ENCODE measurements at regions not wholly inside any gene's neighbourhood (a gene's known extent, or its start where the extent isn't known, plus 50 kb on each side); places are given as distances from the start of the nearest gene placed in this dataset.
"Not testable (repeated sequence)": the region's sequence is repeated elsewhere in the genome, so short reads cannot be mapped to it uniquely, and the experiment has no call there.

GRCh38 chr5:99060306-99061261, 131.8 kb upstream of the CHD1 start:
- DNase-seq (ENCODE audit: low read depth), result peak; percentile 84

GRCh38 chr5:99059685-99060084, 130.9 kb upstream of the CHD1 start:
- DNase-seq (ENCODE audit: low read depth), result no peak

- DNase-seq (ENCODE audit: low read depth), result no peak
These were observed 129.7 kb upstream of the CHD1 start for GRCh38 chr5:99058466-99058865.

- DNase-seq (ENCODE audit: low read depth), result no peak
These were observed 126.2 kb upstream of the CHD1 start for GRCh38 chr5:99054972-99055371.

GRCh38 chr5:99045871-99046270, 117.1 kb upstream of the CHD1 start:
- no peak for DNase-seq (ENCODE audit: low read depth)

- DNase-seq (ENCODE audit: low read depth), result not testable (repeated sequence)
These were observed 114.5 kb upstream of the CHD1 start for GRCh38 chr5:99043257-99043656.

- peak; percentile 35 for DNase-seq (ENCODE audit: low read depth)
These were observed 108.9 kb upstream of the CHD1 start for GRCh38 chr5:99037668-99038067.

GRCh38 chr5:99035942-99036341, 107.1 kb upstream of the CHD1 start:
- no peak for DNase-seq (ENCODE audit: low read depth)

- no peak for DNase-seq (ENCODE audit: low read depth)
These were observed 105.5 kb upstream of the CHD1 start for GRCh38 chr5:99034336-99034735.

- no peak for DNase-seq (ENCODE audit: low read depth)
These were observed 104.5 kb upstream of the CHD1 start for GRCh38 chr5:99033014-99033900.

GRCh38 chr5:99032234-99033013, 103.6 kb upstream of the CHD1 start:
- DNase-seq (ENCODE audit: low read depth), result no peak

GRCh38 chr5:99030906-99031440, 102.2 kb upstream of the CHD1 start:
- DNase-seq (ENCODE audit: low read depth), result no peak

GRCh38 chr5:99029172-99029571, 100.4 kb upstream of the CHD1 start:
- no peak for DNase-seq (ENCODE audit: low read depth)

GRCh38 chr5:99028170-99028569, 99.4 kb upstream of the CHD1 start:
- DNase-seq (ENCODE audit: low read depth), result not testable (repeated sequence)

GRCh38 chr5:99025298-99026045, 96.7 kb upstream of the CHD1 start:
- DNase-seq (ENCODE audit: low read depth), result no peak

- DNase-seq (ENCODE audit: low read depth), result no peak
These were observed 94.5 kb upstream of the CHD1 start for GRCh38 chr5:99023330-99023729.

GRCh38 chr5:99022250-99022649, 93.4 kb upstream of the CHD1 start:
- DNase-seq (ENCODE audit: low read depth), result no peak

- no peak for DNase-seq (ENCODE audit: low read depth)
These were observed 91.9 kb upstream of the CHD1 start for GRCh38 chr5:99020698-99021048.

GRCh38 chr5:99019812-99020697, 91.2 kb upstream of the CHD1 start:
- no peak for DNase-seq (ENCODE audit: low read depth)

- DNase-seq (ENCODE audit: low read depth), result no peak
These were observed 90.4 kb upstream of the CHD1 start for GRCh38 chr5:99019254-99019653.

All from T follicular helper cell (primary cell).